Lower leg skin (tissue), 3 donors: ENCODE measurements at regions not wholly inside any gene's neighbourhood (a gene's known extent, or its start where the extent isn't known, plus 50 kb on each side); places are given as distances from the start of the nearest gene placed in this dataset.

Source experiments
- POLR2A ChIP-seq, 2 donors: fragments of 450-650 bp; IDR thresholded peaks; one replicate each; pipeline ENCODE4 v1.6.1; 2016 to 2017; ENCODE audit warnings: antibody characterized with exemption in 2 of 2, mild to moderate bottlenecking in 1 of 2, moderate library complexity in 1 of 2
- TF ChIP-seq, protein P1 (sequence below), 3 donors: fragments of 450-650 bp; IDR thresholded peaks; one replicate each; pipeline ENCODE4 v1.5.1; 2016; ENCODE audit warnings: antibody characterized with exemption in 3 of 3, mild to moderate bottlenecking in 3 of 3, moderate library complexity in 2 of 3

DNA sequence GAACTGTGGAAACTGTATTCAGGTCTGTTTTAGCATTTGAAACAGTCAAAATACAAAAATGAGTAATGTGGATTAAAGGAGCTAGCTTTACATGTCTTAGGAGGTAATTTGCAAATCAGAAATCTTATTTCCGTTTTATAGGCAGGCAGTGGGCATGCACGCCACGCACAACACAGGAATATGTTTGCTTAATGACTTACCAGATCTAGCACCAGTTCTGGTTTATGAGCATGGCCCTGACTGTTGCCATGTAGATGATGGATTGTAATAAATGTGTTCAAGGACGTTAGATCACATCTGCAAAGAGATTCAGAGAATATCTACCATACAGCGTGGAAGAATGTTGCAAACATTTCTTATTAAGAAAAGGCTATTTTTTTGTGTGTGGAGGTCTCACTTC lies 344.5 kb upstream of the NR3C2 start:
- TF ChIP-seq, protein P1, sequence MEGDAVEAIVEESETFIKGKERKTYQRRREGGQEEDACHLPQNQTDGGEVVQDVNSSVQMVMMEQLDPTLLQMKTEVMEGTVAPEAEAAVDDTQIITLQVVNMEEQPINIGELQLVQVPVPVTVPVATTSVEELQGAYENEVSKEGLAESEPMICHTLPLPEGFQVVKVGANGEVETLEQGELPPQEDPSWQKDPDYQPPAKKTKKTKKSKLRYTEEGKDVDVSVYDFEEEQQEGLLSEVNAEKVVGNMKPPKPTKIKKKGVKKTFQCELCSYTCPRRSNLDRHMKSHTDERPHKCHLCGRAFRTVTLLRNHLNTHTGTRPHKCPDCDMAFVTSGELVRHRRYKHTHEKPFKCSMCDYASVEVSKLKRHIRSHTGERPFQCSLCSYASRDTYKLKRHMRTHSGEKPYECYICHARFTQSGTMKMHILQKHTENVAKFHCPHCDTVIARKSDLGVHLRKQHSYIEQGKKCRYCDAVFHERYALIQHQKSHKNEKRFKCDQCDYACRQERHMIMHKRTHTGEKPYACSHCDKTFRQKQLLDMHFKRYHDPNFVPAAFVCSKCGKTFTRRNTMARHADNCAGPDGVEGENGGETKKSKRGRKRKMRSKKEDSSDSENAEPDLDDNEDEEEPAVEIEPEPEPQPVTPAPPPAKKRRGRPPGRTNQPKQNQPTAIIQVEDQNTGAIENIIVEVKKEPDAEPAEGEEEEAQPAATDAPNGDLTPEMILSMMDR (IDR thresholded peaks at IDR 0.05): no peak
- no peak for TF ChIP-seq POLR2A (IDR thresholded peaks at IDR 0.05)
